Bronchial epithelial cell (primary cell): ENCODE measurements at regions not wholly inside any gene's neighbourhood (a gene's known extent, or its start where the extent isn't known, plus 50 kb on each side); places are given as distances from the start of the nearest gene placed in this dataset.

Experiments used
- DNase-seq: peaks from one replicate; pipeline ENCODE4 v3.0.0-alpha.2; 2010; ENCODE audit warnings: low read depth
- FAIRE-seq: peaks from 2 replicates; lab custom pipeline; 2011; peaks lifted over from hg19 to GRCh38; lab: Jason Lieb, UNC
- H3K27me3 ChIP-seq: 2 replicates; pipeline ENCODE4 v1.5.1; 2011; ENCODE audit warnings: low read length; ENCODE audit not compliant: control insufficient read depth, insufficient read depth
- H3K36me3 ChIP-seq: 2 replicates; pipeline ENCODE4 v1.5.1; 2011; ENCODE audit warnings: low read length; ENCODE audit not compliant: control insufficient read depth, insufficient read depth
- H3K4me3 ChIP-seq: 2 replicates; pipeline ENCODE4 v1.5.1; 2011; ENCODE audit warnings: mild to moderate bottlenecking, low read depth, low read length, control low read depth
- CTCF ChIP-seq: IDR thresholded peaks from 2 replicates; pipeline ENCODE4 v1.5.1; 2011; ENCODE audit warnings: mild to moderate bottlenecking, moderate library complexity, low read length, control low read depth, inconsistent platforms; ENCODE audit not compliant: insufficient read depth, severe bottlenecking

DNA sequence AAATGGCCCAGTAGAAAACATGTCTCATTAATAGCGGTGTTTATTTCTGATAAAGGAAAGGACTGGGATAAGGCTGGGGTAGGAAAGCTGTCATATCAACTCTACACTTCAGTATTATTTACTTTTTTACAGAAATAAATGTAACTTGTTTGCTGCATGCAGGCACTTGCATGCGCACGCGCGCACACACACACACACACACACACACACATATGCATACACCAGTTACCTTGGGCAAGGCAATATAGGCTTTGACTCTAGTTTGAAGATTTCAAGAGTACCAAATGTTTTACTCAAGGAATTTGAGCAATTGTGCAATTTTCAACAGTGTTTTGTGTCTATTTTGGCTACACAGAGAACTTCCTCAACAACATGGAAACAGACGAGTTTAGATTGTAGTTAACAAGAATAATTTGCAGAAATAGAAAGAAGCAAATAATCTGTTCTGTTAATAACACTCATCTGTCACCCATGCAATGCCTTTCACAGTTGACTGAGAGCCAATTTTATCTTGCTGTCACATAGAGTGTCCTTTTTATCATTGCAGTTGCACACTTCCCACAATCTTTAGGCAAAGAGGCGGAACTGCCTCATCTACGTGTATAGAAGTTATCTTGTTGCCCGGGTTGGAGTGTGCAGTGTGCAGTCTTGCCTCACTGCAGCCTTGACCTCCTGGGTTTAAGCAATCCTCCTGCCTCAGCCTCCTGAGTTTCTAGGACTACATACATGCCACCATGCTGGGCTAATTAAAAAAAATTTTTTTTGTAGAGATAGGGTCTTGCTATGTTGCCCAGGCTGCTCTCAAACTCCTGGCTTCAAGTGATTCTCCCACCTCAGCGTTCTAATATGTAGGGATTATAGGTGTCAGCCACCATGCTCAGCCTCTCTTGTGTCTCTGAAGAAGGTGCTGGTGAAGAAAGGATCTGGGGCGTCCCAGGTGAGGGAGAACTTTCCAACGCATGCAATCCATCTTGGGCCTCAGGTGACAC, 64.6 kb upstream of the GPCPD1 start:
- FAIRE-seq = no peak
- H3K27me3 ChIP-seq = no peaks in the 10 kb centered on the region
- no peaks in the 10 kb centered on the region for H3K36me3 ChIP-seq
- DNase-seq = no peak
- TF ChIP-seq CTCF = no peak
- H3K4me3 ChIP-seq = no peak overlapping the region

GRCh38 chr20:5674176-5674660, 63.4 kb upstream of the GPCPD1 start:
- no peak overlapping the region for H3K4me3 ChIP-seq
- no peak for TF ChIP-seq CTCF
- FAIRE-seq = no peak
- no peaks in the 10 kb centered on the region for H3K36me3 ChIP-seq
- peak; percentile 99 for DNase-seq
- no peaks in the 10 kb centered on the region for H3K27me3 ChIP-seq

DNA sequence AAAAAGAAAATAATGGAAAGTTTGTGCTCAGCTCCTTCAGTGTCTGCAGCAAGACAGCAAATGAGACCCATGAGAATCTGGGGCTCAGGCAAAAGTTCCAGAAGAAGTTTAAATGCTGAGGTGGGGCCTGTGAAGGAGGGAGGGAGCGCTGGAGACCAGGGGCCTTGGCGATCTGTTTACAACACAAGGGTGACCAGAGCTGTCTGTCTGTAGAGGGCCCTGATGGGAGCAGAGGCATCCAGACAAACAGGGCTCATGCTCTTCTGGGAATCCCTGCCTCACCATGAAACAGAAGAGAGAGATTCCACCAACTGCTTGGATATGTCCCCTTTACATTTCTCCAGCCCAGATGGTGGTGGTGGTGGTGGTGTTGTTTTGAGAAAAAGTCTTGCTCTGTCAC, 60.1 kb upstream of the GPCPD1 start:
- no peak for DNase-seq
- Histone ChIP-seq H3K27me3 (no peaks in the 10 kb centered on the region), H3K4me3 (no peak overlapping the region), H3K36me3 (no peaks in the 10 kb centered on the region)
- TF ChIP-seq CTCF = no peak
- no peak for FAIRE-seq

DNA sequence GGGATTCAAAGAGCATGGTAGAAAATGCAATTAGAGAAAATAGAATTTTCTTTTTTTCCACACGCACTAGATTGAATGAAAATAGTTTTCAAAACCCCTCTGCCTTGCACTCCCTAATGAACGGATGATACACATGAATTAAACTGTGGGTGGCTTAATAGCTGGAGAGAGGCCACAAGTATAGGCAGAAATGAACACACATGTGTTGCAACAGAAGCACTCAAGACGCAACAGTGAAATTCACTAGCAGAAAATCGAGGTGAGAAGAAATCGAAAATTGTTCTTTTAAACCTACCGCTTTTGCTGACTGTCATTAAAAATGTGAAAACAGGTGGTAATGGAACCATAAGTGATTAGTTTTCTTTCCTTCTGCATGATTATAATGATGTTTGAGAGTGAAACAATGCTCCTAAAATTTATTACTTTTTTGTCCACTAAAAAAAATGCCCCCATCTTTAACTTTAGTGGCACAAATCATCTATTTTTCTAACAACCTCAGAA, 59.3 kb upstream of the GPCPD1 start:
- Histone ChIP-seq H3K4me3 (no peak overlapping the region), H3K27me3 (no peaks in the 10 kb centered on the region), H3K36me3 (no peaks in the 10 kb centered on the region)
- no peak for TF ChIP-seq CTCF
- DNase-seq (no peak), FAIRE-seq (no peak)

DNA sequence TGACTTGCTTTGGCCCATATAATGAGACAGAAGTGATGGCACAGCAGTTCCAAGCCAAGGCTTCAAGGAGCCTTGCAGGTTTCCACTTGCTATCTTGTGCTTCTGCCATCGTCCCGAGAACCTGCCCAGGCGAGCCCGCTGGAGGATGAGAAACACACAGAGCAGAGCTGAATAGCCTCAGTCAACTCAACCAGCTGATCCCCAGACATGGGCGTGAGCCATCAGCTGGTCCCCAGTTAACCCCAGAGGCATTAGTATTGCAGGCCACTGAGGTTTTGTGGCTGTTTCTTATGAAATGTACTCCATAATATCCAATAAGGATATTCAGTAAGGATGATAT, 57.7 kb upstream of the GPCPD1 start:
- FAIRE-seq (peak; percentile 94), DNase-seq (peak; percentile 97)
- TF ChIP-seq CTCF = no peak
- Histone ChIP-seq H3K36me3 (no peaks in the 10 kb centered on the region), H3K4me3 (no peak overlapping the region), H3K27me3 (no peaks in the 10 kb centered on the region)
